AG09319 (cell line): ENCODE measurements at regions not wholly inside any gene's neighbourhood (a gene's known extent, or its start where the extent isn't known, plus 50 kb on each side); places are given as distances from the start of the nearest gene placed in this dataset.
"Not testable (repeated sequence)": the region's sequence is repeated elsewhere in the genome, so short reads cannot be mapped to it uniquely, and the experiment has no call there.

Experiments
- DNase-seq: peaks from one replicate; pipeline ENCODE4 v3.0.0-alpha.2; 2010; ENCODE audit warnings: low read depth; ENCODE audit errors: extremely low read depth
- CTCF ChIP-seq: IDR thresholded peaks from 2 replicates; pipeline ENCODE4 v1.5.1; 2011; ENCODE audit warnings: low read depth, mild to moderate bottlenecking, inconsistent platforms, low read length, moderate library complexity

- TF ChIP-seq CTCF: no peak
- DNase-seq: no peak
Observed at GRCh38 chr10:58070956-58071355, 196.7 kb downstream of the IPMK start.

- TF ChIP-seq CTCF: no peak
- DNase-seq: no peak
Observed at GRCh38 chr10:58068809-58069208, 198.9 kb downstream of the IPMK start.

GRCh38 chr10:58066979-58067378 lies 200.7 kb downstream of the IPMK start:
- DNase-seq: no peak
- TF ChIP-seq CTCF: no peak

- DNase-seq: no peak
- no peak for TF ChIP-seq CTCF
Observed at GRCh38 chr10:58066126-58066525, 201.6 kb downstream of the IPMK start.

GRCh38 chr10:58065529-58065815 lies 202.2 kb downstream of the IPMK start:
- DNase-seq: no peak
- TF ChIP-seq CTCF: no peak

- TF ChIP-seq CTCF: peak; percentile 86
- DNase-seq: peak; percentile 23
Observed at GRCh38 chr10:58064714-58065528, 202.8 kb downstream of the IPMK start.

- TF ChIP-seq CTCF: no peak
- DNase-seq: no peak
Observed at GRCh38 chr10:58063861-58064480, 203.7 kb downstream of the IPMK start.

GRCh38 chr10:58058683-58059082 lies 209.0 kb downstream of the IPMK start:
- not testable (repeated sequence) for DNase-seq
